ENCODE measurements at regions not wholly inside any gene's neighbourhood (a gene's known extent, or its start where the extent isn't known, plus 50 kb on each side); places are given as distances from the start of the nearest gene placed in this dataset.

DNA sequence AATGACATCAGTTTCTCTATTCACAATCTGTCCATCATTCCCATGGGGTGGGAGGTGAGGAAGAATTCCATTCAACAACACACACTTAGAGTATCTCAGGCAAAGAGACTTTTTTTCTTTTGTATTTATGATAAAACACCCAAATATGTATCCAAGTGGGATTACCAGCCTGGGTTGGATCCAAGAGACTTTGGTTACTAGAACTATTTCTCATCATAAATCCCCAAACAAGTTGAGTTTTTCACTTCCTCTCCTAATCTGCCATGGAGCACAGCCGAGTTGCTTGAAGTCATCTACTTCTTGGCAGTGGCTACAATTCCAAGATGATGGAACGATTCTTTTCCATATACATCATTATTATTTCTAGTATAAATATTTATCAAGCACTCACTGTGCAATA, 209.2 kb upstream of the HMGA2 start:
- TF ChIP-seq, protein P1, sequence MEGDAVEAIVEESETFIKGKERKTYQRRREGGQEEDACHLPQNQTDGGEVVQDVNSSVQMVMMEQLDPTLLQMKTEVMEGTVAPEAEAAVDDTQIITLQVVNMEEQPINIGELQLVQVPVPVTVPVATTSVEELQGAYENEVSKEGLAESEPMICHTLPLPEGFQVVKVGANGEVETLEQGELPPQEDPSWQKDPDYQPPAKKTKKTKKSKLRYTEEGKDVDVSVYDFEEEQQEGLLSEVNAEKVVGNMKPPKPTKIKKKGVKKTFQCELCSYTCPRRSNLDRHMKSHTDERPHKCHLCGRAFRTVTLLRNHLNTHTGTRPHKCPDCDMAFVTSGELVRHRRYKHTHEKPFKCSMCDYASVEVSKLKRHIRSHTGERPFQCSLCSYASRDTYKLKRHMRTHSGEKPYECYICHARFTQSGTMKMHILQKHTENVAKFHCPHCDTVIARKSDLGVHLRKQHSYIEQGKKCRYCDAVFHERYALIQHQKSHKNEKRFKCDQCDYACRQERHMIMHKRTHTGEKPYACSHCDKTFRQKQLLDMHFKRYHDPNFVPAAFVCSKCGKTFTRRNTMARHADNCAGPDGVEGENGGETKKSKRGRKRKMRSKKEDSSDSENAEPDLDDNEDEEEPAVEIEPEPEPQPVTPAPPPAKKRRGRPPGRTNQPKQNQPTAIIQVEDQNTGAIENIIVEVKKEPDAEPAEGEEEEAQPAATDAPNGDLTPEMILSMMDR (IDR thresholded peaks at IDR 0.05; ENCODE audit: poor library complexity) = no peak
- no peak for TF ChIP-seq EZH2 (IDR thresholded peaks at IDR 0.05; ENCODE audit: borderline replicate concordance)

Measured in hepatocyte (in vitro differentiated cells).